Lower leg skin (tissue), 3 donors: ENCODE measurements at regions not wholly inside any gene's neighbourhood (a gene's known extent, or its start where the extent isn't known, plus 50 kb on each side); places are given as distances from the start of the nearest gene placed in this dataset.

ENCODE experiments used
- CTCF ChIP-seq, 3 donors: fragments of 450-650 bp; IDR thresholded peaks; one replicate each; pipeline ENCODE4 v1.5.1; 2016; ENCODE audit warnings: antibody characterized with exemption in 3 of 3, mild to moderate bottlenecking in 3 of 3, moderate library complexity in 2 of 3
- POLR2A ChIP-seq, 2 donors: fragments of 450-650 bp; IDR thresholded peaks; one replicate each; pipeline ENCODE4 v1.6.1; 2016 to 2017; ENCODE audit warnings: antibody characterized with exemption in 2 of 2, mild to moderate bottlenecking in 1 of 2, moderate library complexity in 1 of 2

GRCh38 chr7:136173874-136174273, 196.7 kb upstream of the MTPN start:
- TF ChIP-seq POLR2A (IDR thresholded peaks at IDR 0.05) (no peak), CTCF (IDR thresholded peaks at IDR 0.05) (no peak)
